ENCODE measurements at regions not wholly inside any gene's neighbourhood (a gene's known extent, or its start where the extent isn't known, plus 50 kb on each side); places are given as distances from the start of the nearest gene placed in this dataset.

GRCh38 chr11:109770323-109770722 is 322.9 kb upstream of the ZC3H12C start:
- intact Hi-C loops (cut with micrococcal nuclease; ENCODE audit: unreplicated experiment), result no loop called here
- POLR2A ChIA-PET, result no interaction called here
- ATAC-seq (no peak), DNase-seq (ENCODE audit: low read depth, low spot score) (no peak)
- Histone ChIP-seq H3K9me3 (ENCODE audit: control insufficient read depth, insufficient read depth, low read depth, low read length) (no peaks in the 10 kb centered on the region), H3K27me3 (ENCODE audit: control insufficient read depth, insufficient read depth, low read length) (no peaks in the 10 kb centered on the region), H3K36me3 (ENCODE audit: control insufficient read depth, insufficient read depth, low read length) (no peaks in the 10 kb centered on the region), H3K27ac (ENCODE audit: low read length) (no peak overlapping the region), H3K4me1 (ENCODE audit: control insufficient read depth, insufficient read depth, low read length) (no peaks in the 10 kb centered on the region), H3K4me3 (ENCODE audit: low read depth in 2 of 2, low read length in 2 of 2) (no peak overlapping the region)
- TF ChIP-seq POLR2AphosphoS5 (IDR thresholded peaks at IDR 0.05; ENCODE audit: low read depth, low read length), result no peak
- no peak for TF ChIP-seq REST (IDR thresholded peaks at IDR 0.05; ENCODE audit: insufficient read depth in 1 of 2, low read depth in 2 of 2, low read length in 1 of 2)
- no peak for TF ChIP-seq TCF7L2 (IDR thresholded peaks at IDR 0.05; ENCODE audit: low read depth, low read length)
- no peak for TF ChIP-seq CTCF (IDR thresholded peaks at IDR 0.05)
- TF ChIP-seq SIN3A (IDR thresholded peaks at IDR 0.05; ENCODE audit: borderline replicate concordance, insufficient read depth, low read depth, low read length), result no peak
- BruUV-seq (replicated peaks), result no TSS peak
- in situ Hi-C loops (cut with HindIII; ENCODE audit: low pct_unique_long_range_greater_than_20kb, low sequenced_read_pairs), result no loop called here
- CTCF ChIA-PET, result no interaction called here

- H3K36me3 ChIP-seq (ENCODE audit: control insufficient read depth, insufficient read depth, low read length), result no peaks in the 10 kb centered on the region
- no TSS peak for BruUV-seq (replicated peaks)
- H3K9me3 ChIP-seq (ENCODE audit: control insufficient read depth, insufficient read depth, low read depth, low read length), result no peaks in the 10 kb centered on the region
- no peak overlapping the region for H3K4me3 ChIP-seq (ENCODE audit: low read depth in 2 of 2, low read length in 2 of 2)
- H3K27ac ChIP-seq (ENCODE audit: low read length), result no peak overlapping the region
- H3K27me3 ChIP-seq (ENCODE audit: control insufficient read depth, insufficient read depth, low read length), result no peaks in the 10 kb centered on the region
- no peak for TF ChIP-seq SIN3A (IDR thresholded peaks at IDR 0.05; ENCODE audit: borderline replicate concordance, insufficient read depth, low read depth, low read length)
- no peak for TF ChIP-seq CTCF (IDR thresholded peaks at IDR 0.05)
- TF ChIP-seq REST (IDR thresholded peaks at IDR 0.05; ENCODE audit: insufficient read depth in 1 of 2, low read depth in 2 of 2, low read length in 1 of 2), result no peak
- no peak for TF ChIP-seq TCF7L2 (IDR thresholded peaks at IDR 0.05; ENCODE audit: low read depth, low read length)
- TF ChIP-seq POLR2AphosphoS5 (IDR thresholded peaks at IDR 0.05; ENCODE audit: low read depth, low read length), result no peak
- ChIA-PET POLR2A (no interaction called here), CTCF (no interaction called here)
- intact Hi-C loops (cut with micrococcal nuclease; ENCODE audit: unreplicated experiment), result no loop called here
- DNase-seq (ENCODE audit: low read depth, low spot score), result no peak
- ATAC-seq, result no peak
- in situ Hi-C loops (cut with HindIII; ENCODE audit: low pct_unique_long_range_greater_than_20kb, low sequenced_read_pairs), result no loop called here
- no peaks in the 10 kb centered on the region for H3K4me1 ChIP-seq (ENCODE audit: control insufficient read depth, insufficient read depth, low read length)
Observed at GRCh38 chr11:109772892-109773291, 320.3 kb upstream of the ZC3H12C start.

All from Panc1 (cell line).